SH-SY5Y (cell line): ENCODE measurements at regions not wholly inside any gene's neighbourhood (a gene's known extent, or its start where the extent isn't known, plus 50 kb on each side); places are given as distances from the start of the nearest gene placed in this dataset.

Experiments used
- GATA2 ChIP-seq: IDR thresholded peaks from 2 replicates; pipeline ENCODE4 v1.6.1; 2011; ENCODE audit warnings: mild to moderate bottlenecking, low read depth, low read length
- GATA3 ChIP-seq: IDR thresholded peaks from 2 replicates; pipeline ENCODE4 v1.6.1; 2011; ENCODE audit warnings: low read depth, mild to moderate bottlenecking, low read length, moderate library complexity

GRCh38 chr4:78689700-78690323 is 86.3 kb upstream of the BMP2K start:
- TF ChIP-seq GATA2: no peak
- no peak for TF ChIP-seq GATA3
